HepG2 (cell line): ENCODE measurements at regions not wholly inside any gene's neighbourhood (a gene's known extent, or its start where the extent isn't known, plus 50 kb on each side); places are given as distances from the start of the nearest gene placed in this dataset.

Experiments
- ATAC-seq: fragments of 200-7000 bp; cut with Tn5 transposase; 3 replicates; pipeline ENCODE4 v1.9.1; 2020; ENCODE audit warnings: mild to moderate bottlenecking, moderate library complexity
- BruUV-seq: library from RNA; stranded (reverse); fragments of 400-500 nt; replicated peaks from 2 replicates; lab custom pipeline; 2021; lab: Mats Ljungman, UMichigan
- CTCF ChIA-PET: fragments of 300-600 bp; formaldehyde crosslinking; extraction: SDS; loops from one replicate; lab custom pipeline; 2021; ENCODE audit warnings: low total read pairs, inconsistent platforms, low intra/inter-chr PET ratio; lab: Yijun Ruan, JAX
- POLR2A ChIA-PET: fragments of 350-600 bp; sonication (Branson Sonifier 250); formaldehyde crosslinking; loops from one replicate; lab custom pipeline; 2020; ENCODE audit warnings: antibody characterized with exemption, inconsistent platforms; lab: Yijun Ruan, JAX
- DNase-seq: peaks from one replicate; pipeline ENCODE4 v3.0.0-alpha.2; 2015; ENCODE audit warnings: low spot score
- FAIRE-seq: peaks from 3 replicates; lab custom pipeline; 2011; peaks lifted over from hg19 to GRCh38; lab: Jason Lieb, UNC
- H2AFZ ChIP-seq: one replicate; pipeline ENCODE4 v1.6.1; 2011; ENCODE audit warnings: low read length, inconsistent platforms
- H3K27ac ChIP-seq: fragments of 300-600 bp; 3 replicates; pipeline ENCODE4 v1.8.0; 2011; ENCODE audit warnings: mixed run types, mild to moderate bottlenecking, mixed read lengths, low read length, inconsistent platforms; ENCODE audit not compliant: insufficient read depth; ENCODE audit errors: extremely low read length
- H3K27me3 ChIP-seq, 2 experiments: fragments of 200-600 bp in 1 of 2; 2 replicates in 1 of 2; 3 replicates in 1 of 2; pipeline versions ENCODE4 v1.6.0 to v1.8.0; 2011; ENCODE audit warnings: low read length in 2 of 2, mild to moderate bottlenecking in 2 of 2, moderate library complexity in 2 of 2, inconsistent platforms in 1 of 2; ENCODE audit not compliant: insufficient read depth in 2 of 2, control insufficient read depth in 1 of 2
- H3K36me3 ChIP-seq, 2 experiments: fragments of 200-600 bp in 1 of 2; replicated peaks in 1 of 2; 2 replicates in 1 of 2; 3 replicates in 1 of 2; pipeline versions ENCODE4 v1.5.1 to v1.8.0; 2011; ENCODE audit warnings: low read length in 2 of 2, inconsistent platforms in 1 of 2; ENCODE audit not compliant: insufficient read depth in 2 of 2, control insufficient read depth in 1 of 2
- H3K4me1 ChIP-seq: 2 replicates; pipeline ENCODE4 v1.5.1; 2012; ENCODE audit warnings: low read length, inconsistent platforms; ENCODE audit not compliant: insufficient read depth
- H3K4me2 ChIP-seq: 2 replicates; pipeline ENCODE4 v1.6.0; 2011; ENCODE audit warnings: low read depth, low read length, inconsistent platforms
- H3K4me3 ChIP-seq, 3 experiments: fragments of 200-600 bp in 1 of 3; sonication (generic), shearing (Covaris generic) in 1 of 3; replicated peaks in 1 of 3; 2 replicates each; pipeline ENCODE4 v1.5.1; 2011 to 2016; ENCODE audit warnings: low read length in 3 of 3, inconsistent platforms in 2 of 3, low read depth in 2 of 3, mild to moderate bottlenecking in 2 of 3, control low read depth in 1 of 3, mixed read lengths in 1 of 3; ENCODE audit not compliant: insufficient read depth in 1 of 3
- H3K79me2 ChIP-seq: one replicate; pipeline ENCODE4 v1.6.1; 2011; ENCODE audit warnings: low read length, inconsistent platforms; ENCODE audit not compliant: insufficient read depth
- H3K9ac ChIP-seq: 2 replicates; pipeline ENCODE4 v1.6.0; 2011; ENCODE audit warnings: mild to moderate bottlenecking, low read depth, low read length, inconsistent platforms; ENCODE audit not compliant: insufficient read depth
- H3K9me3 ChIP-seq: 2 replicates; pipeline ENCODE4 v1.5.1; 2012; ENCODE audit warnings: mild to moderate bottlenecking, low read length
- H4K20me1 ChIP-seq: 2 replicates; pipeline ENCODE4 v1.6.0; 2011; ENCODE audit warnings: inconsistent platforms, mild to moderate bottlenecking, low read length, moderate library complexity; ENCODE audit not compliant: insufficient read depth
- NFYB ChIP-seq: sonication (generic); formaldehyde crosslinking; IDR thresholded peaks from 2 replicates; pipeline ENCODE4 v1.4.0; 2020; ENCODE audit warnings: missing genetic modification reagents
- ZNF18 ChIP-seq: sonication (generic); formaldehyde crosslinking; IDR thresholded peaks from 2 replicates; pipeline ENCODE4 v1.8.0; 2022; ENCODE audit warnings: mild to moderate bottlenecking, missing genetic modification reagents; ENCODE audit not compliant: insufficient replicate concordance
- ZNF207 ChIP-seq: fragments of 450-650 bp; IDR thresholded peaks from 2 replicates; pipeline ENCODE4 v1.6.1; 2016; ENCODE audit warnings: antibody characterized with exemption, borderline replicate concordance
- ZNF564 ChIP-seq: sonication (generic); formaldehyde crosslinking; IDR thresholded peaks from 2 replicates; pipeline ENCODE4 v1.8.1; 2023; ENCODE audit warnings: mild to moderate bottlenecking, missing genetic modification reagents
- WGBS: methylation state at CpG from one replicate; pipeline ENCODE4 v1.1.6; 2017; ENCODE audit warnings: low lambda C conversion rate; 5-methylcytosine and 5-hydroxymethylcytosine counted together
- in situ Hi-C: cut with HindIII; loops from 2 replicates; pipeline ENCODE4 v1.10.0; 2017; ENCODE audit warnings: low pct_unique_long_range_greater_than_20kb; ENCODE audit not compliant: extremely low pct_ligation_motif_present
- intact Hi-C: fragments of 100-400 bp; cut with micrococcal nuclease; formaldehyde crosslinking; loops from one replicate; pipeline ENCODE4 v1.10.0; 2022; ENCODE audit not compliant: unreplicated experiment
- TF ChIP-seq, protein P1 (sequence below): sonication (generic); formaldehyde crosslinking; IDR thresholded peaks from 2 replicates; pipeline ENCODE4 v1.5.1; 2020; ENCODE audit warnings: missing genetic modification reagents, mild to moderate bottlenecking, borderline replicate concordance

DNA sequence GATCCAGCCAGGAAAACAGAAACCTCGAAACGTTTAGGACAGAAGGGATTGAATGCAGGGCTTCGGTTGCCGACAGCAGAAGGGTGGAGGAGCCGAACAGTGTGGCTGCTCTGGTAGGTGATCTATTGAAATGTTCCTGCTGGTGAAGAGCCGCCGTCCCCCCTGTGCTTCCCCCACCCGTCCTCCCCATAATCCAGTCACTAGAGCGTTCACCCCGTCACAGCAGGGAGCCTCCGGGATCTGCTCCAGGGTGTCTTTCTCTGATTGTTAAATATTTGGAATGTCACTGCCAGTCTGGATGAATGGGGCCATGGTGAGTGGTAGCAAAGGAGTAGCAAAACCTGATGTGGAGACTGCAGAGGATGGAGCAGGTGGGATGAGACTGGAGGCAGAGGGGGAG is 255.1 kb upstream of the CSF3R start (continued):
- TF ChIP-seq NFYB (CRISPR knock-in tag), result no peak
- TF ChIP-seq, all 625 proteins: peak for 0

- Histone ChIP-seq H3K4me2 (no peak overlapping the region), H4K20me1 (no peaks in the 10 kb centered on the region), H3K27me3 (peaks cover 5 to 27% of the 10 kb centered on the region in 2 experiments; a peak in 3 of 5 replicates), H3K79me2 (no peaks in the 10 kb centered on the region), H3K9ac (no peak overlapping the region), H2AFZ (no peak overlapping the region), H3K9me3 (no peaks in the 10 kb centered on the region), H3K4me1 (no peaks in the 10 kb centered on the region), H3K4me3 (no peak overlapping the region), H3K27ac (no peak overlapping the region), H3K36me3 (no peaks in the 10 kb centered on the region)
- in situ Hi-C loops, result no loop called here
- TF ChIP-seq, protein P1, sequence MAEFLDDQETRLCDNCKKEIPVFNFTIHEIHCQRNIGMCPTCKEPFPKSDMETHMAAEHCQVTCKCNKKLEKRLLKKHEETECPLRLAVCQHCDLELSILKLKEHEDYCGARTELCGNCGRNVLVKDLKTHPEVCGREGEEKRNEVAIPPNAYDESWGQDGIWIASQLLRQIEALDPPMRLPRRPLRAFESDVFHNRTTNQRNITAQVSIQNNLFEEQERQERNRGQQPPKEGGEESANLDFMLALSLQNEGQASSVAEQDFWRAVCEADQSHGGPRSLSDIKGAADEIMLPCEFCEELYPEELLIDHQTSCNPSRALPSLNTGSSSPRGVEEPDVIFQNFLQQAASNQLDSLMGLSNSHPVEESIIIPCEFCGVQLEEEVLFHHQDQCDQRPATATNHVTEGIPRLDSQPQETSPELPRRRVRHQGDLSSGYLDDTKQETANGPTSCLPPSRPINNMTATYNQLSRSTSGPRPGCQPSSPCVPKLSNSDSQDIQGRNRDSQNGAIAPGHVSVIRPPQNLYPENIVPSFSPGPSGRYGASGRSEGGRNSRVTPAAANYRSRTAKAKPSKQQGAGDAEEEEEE (CRISPR knock-in tag), result no peak
- no peak for TF ChIP-seq ZNF564 (CRISPR knock-in tag)
- no peak for TF ChIP-seq ZNF18 (CRISPR knock-in tag)
- no peak for TF ChIP-seq ZNF207
- WGBS, result 13% methylated on average over 5 of the region's 5 CpGs
- no peak for ATAC-seq
- intact Hi-C loops, result no loop called here
- CTCF ChIA-PET, result no interaction called here
- POLR2A ChIA-PET, result no interaction called here
- no peak for FAIRE-seq
- DNase-seq, result no peak
- BruUV-seq, result no TSS peak
Observed at GRCh38 chr1:36737038-36737555, 254.4 kb upstream of the CSF3R start.
